ENCODE measurements at regions not wholly inside any gene's neighbourhood (a gene's known extent, or its start where the extent isn't known, plus 50 kb on each side); places are given as distances from the start of the nearest gene placed in this dataset.

GRCh38 chr2:189281201-189281600, 101.6 kb upstream of the COL5A2 start:
- TF ChIP-seq CTCF (IDR thresholded peaks at IDR 0.05) (no peak), ZFX (IDR thresholded peaks at IDR 0.05; ENCODE audit: borderline replicate concordance) (no peak)

All from 22Rv1 (cell line).